HG03139 (cell line): ENCODE measurements at regions not wholly inside any gene's neighbourhood (a gene's known extent, or its start where the extent isn't known, plus 50 kb on each side); places are given as distances from the start of the nearest gene placed in this dataset.
"Not testable (repeated sequence)": the region's sequence is repeated elsewhere in the genome, so short reads cannot be mapped to it uniquely, and the experiment has no call there.

ENCODE experiments used
- ATAC-seq: cut with Tn5 transposase; IDR thresholded peaks from one replicate; pipeline ENCODE4 v1.9.1; 2021; ENCODE audit not compliant: unreplicated experiment

DNA sequence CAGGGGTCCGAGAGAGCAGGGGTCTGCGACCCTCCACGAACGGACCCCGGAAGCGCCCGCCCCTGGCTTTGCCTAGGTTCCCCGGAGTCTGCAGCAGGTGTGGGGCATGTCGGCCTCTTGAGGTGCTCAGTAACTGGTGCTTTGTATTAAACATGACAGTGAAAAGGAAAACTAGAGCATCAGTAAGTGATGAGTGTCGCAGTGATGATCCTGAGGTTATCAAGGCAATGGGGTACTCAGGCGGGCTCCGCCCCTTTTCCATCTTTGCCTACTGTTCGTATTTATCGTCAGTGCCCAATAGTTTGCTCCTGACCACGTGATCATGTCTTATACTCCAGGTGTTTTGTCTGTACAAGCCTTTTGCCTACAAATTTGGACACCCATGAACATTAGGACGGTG lies 262.4 kb downstream of the ZNF37A start:
- ATAC-seq, result peak; percentile 34

- not testable (repeated sequence) for ATAC-seq
Observed at GRCh38 chr10:38362514-38362913, 268.4 kb downstream of the ZNF37A start.

- not testable (repeated sequence) for ATAC-seq
Observed at GRCh38 chr10:38364073-38364472, 269.9 kb downstream of the ZNF37A start.

DNA sequence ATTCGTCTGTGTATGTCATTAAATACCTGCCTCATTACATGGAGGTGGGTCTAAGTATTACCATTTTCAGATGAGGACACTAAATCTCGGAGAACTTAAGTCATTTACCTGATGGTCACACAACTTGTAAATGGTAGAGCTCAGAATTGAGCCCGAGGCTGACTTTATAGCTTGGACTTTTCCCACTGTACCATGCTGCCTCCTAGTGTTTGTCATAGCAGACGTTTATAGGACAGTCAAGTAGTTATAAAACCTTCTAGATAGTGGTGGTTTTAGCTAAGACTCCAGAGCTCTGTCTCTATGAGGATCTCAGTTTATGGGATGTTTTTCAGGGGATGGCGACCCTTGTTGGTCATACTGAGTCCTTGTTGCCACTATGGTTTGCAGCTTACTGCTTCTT lies 271.8 kb downstream of the ZNF37A start:
- not testable (repeated sequence) for ATAC-seq

- ATAC-seq, result not testable (repeated sequence)
Observed at GRCh38 chr10:38383800-38384199, 289.7 kb downstream of the ZNF37A start.

GRCh38 chr10:38386869-38387268 lies 292.7 kb downstream of the ZNF37A start:
- not testable (repeated sequence) for ATAC-seq

DNA sequence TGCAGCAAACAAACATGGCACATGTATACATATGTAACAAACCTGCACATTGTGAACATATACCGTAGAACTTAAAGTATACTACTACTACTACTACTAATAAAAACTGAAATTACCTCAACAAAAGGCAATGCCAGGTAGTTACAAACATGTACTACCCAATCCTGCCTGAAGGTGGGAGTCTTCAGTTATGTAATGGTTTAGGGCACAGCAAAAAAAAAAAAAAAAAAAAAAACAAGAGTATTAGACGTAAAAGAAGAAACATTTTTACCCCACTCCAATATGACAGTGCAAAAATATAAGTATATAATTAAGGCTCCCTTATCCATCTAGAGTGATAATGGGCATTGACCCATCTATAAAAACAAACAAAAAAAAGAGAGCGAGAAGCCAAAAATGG lies 296.6 kb downstream of the ZNF37A start:
- ATAC-seq, result not testable (repeated sequence)

DNA sequence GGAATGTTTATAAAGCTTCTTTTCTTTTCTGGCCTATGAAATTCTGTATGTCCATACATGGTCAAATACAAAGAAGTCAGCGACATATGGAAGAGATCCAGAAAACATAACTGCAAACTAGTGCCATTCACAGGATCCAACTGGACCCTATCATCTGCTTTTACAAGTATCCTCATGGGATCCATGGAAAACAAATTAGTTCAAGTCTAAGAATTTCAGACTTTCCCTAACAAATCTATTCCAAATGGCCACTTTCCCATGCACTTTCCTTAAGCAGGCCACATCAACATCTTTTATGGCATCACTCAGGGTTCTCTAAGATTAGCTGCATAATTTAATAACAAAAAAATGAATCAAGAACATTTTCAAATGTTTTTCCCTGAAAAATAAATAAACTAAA lies 301.3 kb downstream of the ZNF37A start:
- ATAC-seq, result not testable (repeated sequence)

GRCh38 chr10:38396178-38396954 lies 302.2 kb downstream of the ZNF37A start:
- not testable (repeated sequence) for ATAC-seq

DNA sequence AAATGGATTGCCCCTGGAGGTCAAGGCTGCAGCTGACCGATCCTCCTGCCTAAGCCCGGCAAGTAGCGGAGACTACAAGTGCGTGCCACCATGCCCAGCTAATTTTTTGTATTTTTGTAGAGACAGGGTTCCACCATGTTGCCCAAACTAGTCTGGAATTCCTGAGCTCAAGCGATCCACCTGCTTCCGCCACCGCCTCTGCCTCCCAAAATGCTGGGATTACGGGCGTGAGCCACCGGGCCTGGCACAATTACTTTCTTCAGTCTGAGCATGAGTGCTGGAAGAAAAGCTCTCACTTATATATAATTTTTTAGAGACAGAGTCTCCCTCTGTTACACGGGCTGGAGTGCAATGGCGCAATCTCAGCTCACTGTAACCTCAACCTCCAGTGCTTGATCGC lies 307.4 kb downstream of the ZNF37A start:
- ATAC-seq, result not testable (repeated sequence)

DNA sequence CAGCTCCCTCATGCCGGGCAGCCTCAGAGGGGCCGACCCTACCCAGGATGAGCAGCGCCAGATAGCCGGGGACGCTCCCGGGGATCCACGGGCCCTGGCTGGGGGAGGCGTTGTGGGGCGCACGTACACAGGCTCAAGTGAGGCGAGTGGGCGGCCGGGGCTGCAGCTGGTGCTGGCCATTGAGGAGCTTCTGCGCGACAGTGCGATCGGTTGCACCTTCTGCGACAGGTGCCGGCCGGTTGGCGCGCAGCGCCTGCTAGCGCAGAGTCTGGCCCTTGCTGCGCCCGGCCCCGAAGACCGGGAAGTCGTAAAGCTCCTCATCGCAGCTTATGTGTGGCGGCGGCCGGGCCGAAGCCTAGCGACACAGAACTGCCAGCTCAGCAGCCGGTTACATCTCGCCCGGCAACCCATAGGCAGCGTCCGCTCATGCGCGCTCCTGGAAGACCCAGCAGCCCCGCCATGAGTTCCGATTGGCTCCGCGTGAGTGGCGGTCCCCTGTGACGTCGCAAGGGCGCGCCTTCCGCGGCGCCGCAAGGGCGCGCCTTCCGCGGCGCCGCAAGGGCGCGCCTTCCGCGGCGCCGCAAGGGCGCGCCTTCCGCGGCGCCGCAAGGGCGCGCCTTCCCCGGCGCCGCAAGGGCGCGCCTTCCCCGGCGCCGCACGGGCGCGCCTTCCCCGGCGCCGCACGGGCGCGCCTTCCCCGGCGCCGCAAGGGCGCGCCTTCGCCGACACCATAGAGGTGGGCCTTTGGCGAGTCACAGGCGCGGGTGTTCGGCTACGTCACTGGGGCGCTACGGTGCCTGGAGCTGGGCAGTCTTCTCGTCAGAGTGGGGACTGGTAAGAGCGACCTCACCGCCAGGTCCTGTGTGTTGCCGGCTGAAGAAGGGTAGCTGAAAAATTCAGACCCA lies 308.6 kb downstream of the ZNF37A start:
- ATAC-seq, result peak; percentile 99

DNA sequence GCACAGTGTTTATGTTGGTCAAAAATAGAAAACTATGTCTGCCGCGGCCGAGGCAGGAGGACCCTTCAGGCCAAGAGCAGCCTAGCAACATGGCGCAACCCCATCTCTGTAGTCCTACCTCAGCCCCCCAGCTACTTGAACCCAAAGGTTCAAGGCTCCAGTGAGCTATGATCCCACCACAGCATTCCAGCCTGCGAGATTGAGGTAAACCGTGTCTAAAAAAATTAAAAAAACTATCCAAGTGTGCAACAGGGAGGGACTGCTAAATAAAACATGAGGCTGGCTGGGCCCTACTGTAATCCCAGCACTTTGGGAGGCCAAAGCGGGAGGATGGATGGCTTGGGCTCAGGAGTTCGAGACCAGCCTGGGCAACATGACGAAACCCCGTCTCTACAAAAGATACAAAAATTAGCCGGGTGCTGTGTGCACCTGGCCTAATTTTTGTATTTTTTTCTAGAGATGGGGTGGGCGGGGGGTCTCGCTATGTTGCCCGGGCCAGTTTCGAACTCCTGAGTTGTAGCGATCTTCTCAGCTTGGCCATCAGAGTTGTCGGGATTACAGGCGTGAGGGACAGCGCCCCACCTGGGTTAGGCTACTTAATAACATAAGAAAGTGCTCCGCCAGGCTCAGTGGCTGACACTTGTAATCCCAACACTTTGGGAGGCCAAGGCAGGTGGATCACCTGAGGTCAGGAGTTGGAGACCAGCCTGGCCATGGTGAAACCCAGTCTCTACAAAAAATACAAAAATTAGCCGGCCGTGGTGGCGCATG lies 309.4 kb downstream of the ZNF37A start:
- not testable (repeated sequence) for ATAC-seq

GRCh38 chr10:38423634-38424033 lies 329.5 kb downstream of the ZNF37A start:
- ATAC-seq, result not testable (repeated sequence)

DNA sequence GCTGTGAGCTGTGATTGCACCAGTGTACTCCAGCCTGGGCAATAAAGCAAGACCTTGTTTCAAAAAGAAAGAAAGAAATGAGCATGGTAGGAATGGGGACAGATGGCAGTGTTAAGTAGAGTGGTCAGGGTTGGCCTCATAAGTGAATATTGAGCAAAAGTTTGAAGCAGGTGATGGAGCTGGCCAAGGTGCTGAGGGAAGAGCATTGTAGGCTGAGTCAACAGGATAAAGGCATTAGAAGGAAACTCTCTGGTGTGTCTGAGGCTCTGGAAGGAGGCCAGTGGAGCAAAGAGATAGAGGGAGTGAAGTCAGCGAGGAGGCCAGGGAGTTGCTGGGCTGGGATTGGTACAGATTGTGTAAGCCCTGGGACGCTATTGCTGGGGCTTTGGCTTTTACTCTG lies 336.1 kb downstream of the ZNF37A start:
- not testable (repeated sequence) for ATAC-seq

- not testable (repeated sequence) for ATAC-seq
Observed at GRCh38 chr10:38437359-38437758, 343.2 kb downstream of the ZNF37A start.

DNA sequence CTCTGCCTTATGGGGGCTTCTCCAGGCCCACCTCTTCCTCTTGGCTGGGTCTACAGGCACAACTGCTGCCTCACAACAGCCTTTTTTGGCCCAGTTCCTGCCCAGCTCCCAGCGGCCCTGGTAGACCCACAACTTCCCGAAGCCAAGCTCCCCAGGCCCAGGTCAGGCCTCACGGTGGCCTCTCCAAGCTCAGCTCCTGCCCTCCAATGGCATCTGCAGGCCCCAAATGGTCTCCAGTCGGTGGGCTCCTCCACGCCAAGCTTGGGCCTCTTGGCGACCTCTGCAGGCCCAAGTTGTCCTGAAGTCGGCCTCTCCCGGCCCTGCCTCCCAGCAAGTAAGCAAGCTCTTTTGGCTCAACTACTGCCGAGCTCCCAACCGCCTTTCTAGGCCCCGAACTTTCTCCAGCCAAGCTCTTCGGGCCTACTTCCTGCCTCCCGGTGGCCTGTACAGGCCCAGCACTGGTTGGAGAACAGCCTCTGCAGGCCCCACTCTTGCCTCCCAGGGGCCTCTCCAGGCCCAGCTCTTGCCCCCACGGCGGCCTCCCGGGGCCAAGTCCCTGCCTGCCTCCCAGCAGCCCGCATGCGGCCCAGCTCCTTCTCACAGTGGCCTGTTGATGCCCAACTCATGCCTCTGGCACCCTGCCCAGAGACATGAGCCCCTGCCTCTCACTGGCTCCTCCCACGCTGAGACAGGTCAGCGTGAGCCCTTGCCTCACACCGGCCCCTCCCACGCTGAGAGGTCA lies 354.6 kb downstream of the ZNF37A start:
- not testable (repeated sequence) for ATAC-seq

DNA sequence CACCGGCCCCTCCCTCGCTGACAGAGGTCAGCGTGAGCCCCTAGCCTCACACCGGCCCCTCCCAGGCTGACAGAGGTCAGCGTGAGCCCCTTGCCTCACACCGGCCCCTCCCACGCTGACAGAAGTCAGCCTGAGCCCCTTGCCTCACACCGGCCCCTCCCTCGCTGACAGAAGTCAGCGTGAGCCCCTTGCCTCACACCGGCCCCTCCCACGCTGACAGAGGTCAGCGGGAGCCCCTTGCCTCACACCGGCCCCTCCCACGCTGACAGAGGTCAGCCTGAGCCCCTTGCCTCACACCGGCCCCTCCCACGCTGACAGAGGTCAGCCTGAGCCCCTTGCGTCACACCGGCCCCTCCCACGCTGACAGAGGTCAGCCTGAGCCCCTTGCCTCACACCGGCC lies 355.5 kb downstream of the ZNF37A start:
- ATAC-seq, result not testable (repeated sequence)

DNA sequence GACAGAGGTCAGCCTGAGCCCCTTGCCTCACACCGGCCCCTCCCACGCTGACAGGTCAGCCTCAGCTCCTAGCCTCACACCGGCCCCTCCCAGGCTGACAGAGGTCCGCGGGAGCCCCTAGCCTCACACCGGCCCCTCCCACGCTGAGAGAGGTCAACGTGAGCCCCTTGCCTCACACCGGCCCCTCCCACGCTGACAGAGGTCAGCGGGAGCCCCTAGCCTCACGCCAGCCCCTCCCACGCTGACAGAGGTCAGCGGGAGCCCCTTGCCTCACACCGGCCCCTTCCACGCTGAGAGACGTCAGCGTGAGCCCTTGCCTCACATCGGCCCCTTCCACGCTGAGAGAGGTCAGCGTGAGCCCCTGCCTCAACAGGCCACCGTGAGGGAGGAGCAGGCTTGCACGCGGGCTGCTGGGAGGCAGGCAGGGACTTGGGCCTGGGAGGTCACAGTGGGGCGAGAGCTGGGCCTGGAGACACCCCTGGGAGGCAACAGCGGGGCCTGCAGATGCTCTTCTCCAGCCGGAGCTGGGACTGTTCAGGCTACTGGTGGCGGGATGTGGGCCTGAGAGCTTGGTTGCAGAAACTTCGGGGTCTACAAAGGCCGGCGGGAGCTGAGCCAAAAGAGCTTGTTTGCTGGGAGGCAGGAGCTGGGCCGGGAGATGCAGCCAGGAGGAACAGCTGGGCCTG lies 356.4 kb downstream of the ZNF37A start:
- ATAC-seq, result not testable (repeated sequence)

DNA sequence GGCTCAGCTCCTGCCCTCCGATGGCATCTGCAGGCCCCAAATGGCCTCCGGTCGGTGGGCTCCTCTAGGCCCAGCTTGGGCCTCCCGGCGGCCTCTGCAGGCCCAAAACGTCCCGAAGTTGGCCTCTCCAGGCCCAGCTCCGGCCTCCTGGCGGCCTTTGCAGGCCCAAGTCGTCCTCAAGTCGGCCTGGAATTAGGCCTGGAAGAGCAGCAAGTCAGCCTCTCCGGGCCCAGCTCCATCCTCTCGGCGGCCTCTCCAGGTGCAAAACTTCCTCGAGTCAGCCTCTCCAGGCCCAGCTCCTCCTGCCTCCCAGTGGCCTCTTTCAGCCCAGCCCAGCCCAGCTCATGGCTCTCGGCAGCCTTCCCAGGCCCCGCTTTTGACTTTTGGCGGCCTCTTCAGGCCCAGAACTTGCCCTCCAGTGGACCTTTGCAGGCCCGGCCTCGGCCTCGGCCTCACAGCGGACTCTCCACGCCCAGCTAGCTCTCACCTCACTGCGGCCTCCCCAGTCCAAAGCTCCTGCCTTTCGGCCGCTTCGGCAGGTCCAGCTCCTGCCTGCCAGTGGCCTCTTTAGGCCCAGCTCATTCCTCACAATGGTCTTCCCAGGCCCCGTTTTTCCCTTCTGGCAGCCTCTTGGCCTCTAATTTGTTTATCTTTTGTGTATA lies 357.3 kb downstream of the ZNF37A start:
- not testable (repeated sequence) for ATAC-seq
